ENCODE measurements at regions not wholly inside any gene's neighbourhood (a gene's known extent, or its start where the extent isn't known, plus 50 kb on each side); places are given as distances from the start of the nearest gene placed in this dataset.

GRCh38 chr16:51445250-51445649, 294.2 kb upstream of the SALL1 start:
- TF ChIP-seq GABPA (IDR thresholded peaks at IDR 0.05; ENCODE audit: low read depth): no peak
- TF ChIP-seq POLR2AphosphoS5 (IDR thresholded peaks at IDR 0.05; ENCODE audit: low read depth): no peak
- no peak for TF ChIP-seq REST (IDR thresholded peaks at IDR 0.05; ENCODE audit: insufficient replicate concordance, low read depth)
- no peak for TF ChIP-seq SPI1 (IDR thresholded peaks at IDR 0.05; ENCODE audit: borderline replicate concordance, low read depth)
- no peak for TF ChIP-seq CTCF (IDR thresholded peaks at IDR 0.05; ENCODE audit: insufficient read depth, low read length)
- Histone ChIP-seq H3K4me3 (replicated peaks; ENCODE audit: insufficient read depth, low read length) (no peak overlapping the region), H3K27ac (replicated peaks) (no peak overlapping the region), H3K27me3 (ENCODE audit: insufficient read depth, poor library complexity, severe bottlenecking) (peaks cover 24% of the 10 kb centered on the region)
- DNase-seq (ENCODE audit: low read depth in 1 of 2, low spot score in 1 of 2): no peak

- peaks cover 35% of the 10 kb centered on the region for H3K27me3 ChIP-seq (ENCODE audit: insufficient read depth, poor library complexity, severe bottlenecking)
- DNase-seq (ENCODE audit: low read depth in 1 of 2, low spot score in 1 of 2): no peak
- no peak for TF ChIP-seq SPI1 (IDR thresholded peaks at IDR 0.05; ENCODE audit: borderline replicate concordance, low read depth)
- no peak overlapping the region for H3K4me3 ChIP-seq (replicated peaks; ENCODE audit: insufficient read depth, low read length)
- no peak overlapping the region for H3K27ac ChIP-seq (replicated peaks)
Observed at GRCh38 chr16:51443934-51444333, 292.9 kb upstream of the SALL1 start.

- H3K27ac ChIP-seq (replicated peaks): no peak overlapping the region
- no peak for DNase-seq (ENCODE audit: low read depth in 1 of 2, low spot score in 1 of 2)
- peaks cover 36% of the 10 kb centered on the region for H3K27me3 ChIP-seq (ENCODE audit: insufficient read depth, poor library complexity, severe bottlenecking)
- no peak overlapping the region for H3K4me3 ChIP-seq (replicated peaks; ENCODE audit: insufficient read depth, low read length)
- TF ChIP-seq REST (IDR thresholded peaks at IDR 0.05; ENCODE audit: insufficient replicate concordance, low read depth) (no peak), CTCF (IDR thresholded peaks at IDR 0.05; ENCODE audit: insufficient read depth, low read length) (no peak), POLR2AphosphoS5 (IDR thresholded peaks at IDR 0.05; ENCODE audit: low read depth) (no peak), SPI1 (IDR thresholded peaks at IDR 0.05; ENCODE audit: borderline replicate concordance, low read depth) (no peak), GABPA (IDR thresholded peaks at IDR 0.05; ENCODE audit: low read depth) (no peak)
Observed at GRCh38 chr16:51442141-51442870, 291.2 kb upstream of the SALL1 start.

GRCh38 chr16:51440131-51440889, 289.2 kb upstream of the SALL1 start:
- H3K27me3 ChIP-seq (ENCODE audit: insufficient read depth, poor library complexity, severe bottlenecking): peaks cover 36% of the 10 kb centered on the region
- H3K27ac ChIP-seq (replicated peaks): no peak overlapping the region
- no peak for DNase-seq (ENCODE audit: low read depth in 1 of 2, low spot score in 1 of 2)
- H3K4me3 ChIP-seq (replicated peaks; ENCODE audit: insufficient read depth, low read length): no peak overlapping the region
- TF ChIP-seq POLR2AphosphoS5 (IDR thresholded peaks at IDR 0.05; ENCODE audit: low read depth): no peak

All from HL-60 (cell line).